ENCODE measurements at regions not wholly inside any gene's neighbourhood (a gene's known extent, or its start where the extent isn't known, plus 50 kb on each side); places are given as distances from the start of the nearest gene placed in this dataset.

GRCh38 chr5:96226941-96227552, 206.0 kb downstream of the PCSK1 start:
- TF ChIP-seq CTCF (IDR thresholded peaks at IDR 0.05; ENCODE audit: insufficient read depth, low read length) (no peak), REST (IDR thresholded peaks at IDR 0.05; ENCODE audit: insufficient replicate concordance, low read depth) (no peak), POLR2AphosphoS5 (IDR thresholded peaks at IDR 0.05; ENCODE audit: low read depth) (no peak)
